ENCODE measurements at regions not wholly inside any gene's neighbourhood (a gene's known extent, or its start where the extent isn't known, plus 50 kb on each side); places are given as distances from the start of the nearest gene placed in this dataset.

- peak; percentile 48 for DNase-seq (ENCODE audit: extremely low read depth, low read depth)
Measured at GRCh38 chr5:101942321-101942882, 353.7 kb downstream of the SLCO4C1 start.

- no peak for DNase-seq (ENCODE audit: extremely low read depth, low read depth)
Measured at GRCh38 chr5:101937041-101937440, 359.0 kb downstream of the SLCO4C1 start.

- no peak for DNase-seq (ENCODE audit: extremely low read depth, low read depth)
Measured at GRCh38 chr5:101935086-101935485, 361.0 kb downstream of the SLCO4C1 start.

GRCh38 chr5:101932599-101932998 is 363.5 kb downstream of the SLCO4C1 start:
- no peak for DNase-seq (ENCODE audit: extremely low read depth, low read depth)

- no peak for DNase-seq (ENCODE audit: extremely low read depth, low read depth)
Measured at GRCh38 chr5:101929628-101930027, 366.5 kb downstream of the SLCO4C1 start.

- no peak for DNase-seq (ENCODE audit: extremely low read depth, low read depth)
Measured at GRCh38 chr5:101917166-101917565, 378.9 kb downstream of the SLCO4C1 start.

- DNase-seq (ENCODE audit: extremely low read depth, low read depth), result peak; percentile 11
Measured at GRCh38 chr5:101915554-101915953, 380.5 kb downstream of the SLCO4C1 start.

GRCh38 chr5:101904736-101905135 is 391.3 kb downstream of the SLCO4C1 start:
- no peak for DNase-seq (ENCODE audit: extremely low read depth, low read depth)

GRCh38 chr5:101897914-101898313 is 398.2 kb downstream of the SLCO4C1 start:
- no peak for DNase-seq (ENCODE audit: extremely low read depth, low read depth)

GRCh38 chr5:101894985-101895384 is 401.1 kb downstream of the SLCO4C1 start:
- DNase-seq (ENCODE audit: extremely low read depth, low read depth), result no peak

GRCh38 chr5:101878190-101878589 is 417.9 kb downstream of the SLCO4C1 start:
- DNase-seq (ENCODE audit: extremely low read depth, low read depth), result no peak

GRCh38 chr5:101877451-101877850 is 418.6 kb downstream of the SLCO4C1 start:
- DNase-seq (ENCODE audit: extremely low read depth, low read depth), result no peak

GRCh38 chr5:101866473-101866872 is 429.6 kb downstream of the SLCO4C1 start:
- no peak for DNase-seq (ENCODE audit: extremely low read depth, low read depth)

GRCh38 chr5:101860563-101860962 is 435.5 kb downstream of the SLCO4C1 start:
- DNase-seq (ENCODE audit: extremely low read depth, low read depth), result no peak

GRCh38 chr5:101860145-101860544 is 435.9 kb downstream of the SLCO4C1 start:
- DNase-seq (ENCODE audit: extremely low read depth, low read depth), result no peak

GRCh38 chr5:101846496-101846895 is 449.6 kb downstream of the SLCO4C1 start:
- no peak for DNase-seq (ENCODE audit: extremely low read depth, low read depth)

GRCh38 chr5:101843055-101843454 is 453.0 kb downstream of the SLCO4C1 start:
- no peak for DNase-seq (ENCODE audit: extremely low read depth, low read depth)

GRCh38 chr5:101838435-101838834 is 457.6 kb downstream of the SLCO4C1 start:
- DNase-seq (ENCODE audit: extremely low read depth, low read depth), result no peak

- DNase-seq (ENCODE audit: extremely low read depth, low read depth), result no peak
Measured at GRCh38 chr5:101829255-101829654, 466.8 kb downstream of the SLCO4C1 start.

GRCh38 chr5:101811466-101811865 is 484.6 kb downstream of the SLCO4C1 start:
- no peak for DNase-seq (ENCODE audit: extremely low read depth, low read depth)

- DNase-seq (ENCODE audit: extremely low read depth, low read depth), result no peak
Measured at GRCh38 chr5:101806410-101806809, 489.7 kb downstream of the SLCO4C1 start.

- no peak for DNase-seq (ENCODE audit: extremely low read depth, low read depth)
Measured at GRCh38 chr5:101796427-101796826, 499.7 kb downstream of the SLCO4C1 start.

- DNase-seq (ENCODE audit: extremely low read depth, low read depth), result no peak
Measured at GRCh38 chr5:101788797-101789196, 507.3 kb downstream of the SLCO4C1 start.
